ENCODE measurements at regions not wholly inside any gene's neighbourhood (a gene's known extent, or its start where the extent isn't known, plus 50 kb on each side); places are given as distances from the start of the nearest gene placed in this dataset.
A peak's percentile ranks its signal among the peaks of the same experiment; 100 is the strongest.

DNA sequence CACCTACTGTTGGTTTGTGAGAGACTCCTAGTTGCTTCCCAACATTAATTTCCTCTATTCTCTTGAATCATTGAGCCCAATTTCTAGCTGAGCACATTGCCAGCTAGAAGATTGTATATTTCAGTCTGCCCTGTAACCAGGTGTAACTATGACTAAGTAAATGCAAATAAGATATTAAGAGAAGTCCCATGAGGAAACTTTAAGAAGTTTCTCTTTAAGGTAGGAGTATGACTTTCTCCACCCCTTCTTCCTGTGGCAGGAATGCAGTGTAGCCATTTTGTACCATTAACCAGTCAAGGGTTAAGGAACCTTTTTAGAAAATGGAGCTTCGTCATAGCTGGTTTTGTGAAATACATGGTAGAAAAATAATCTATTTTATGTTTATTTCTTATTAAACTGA is 534.2 kb upstream of the RGS18 start:
- no peak for TF ChIP-seq ZFX (IDR thresholded peaks at IDR 0.05; ENCODE audit: borderline replicate concordance)
- H3K27ac ChIP-seq: no peak overlapping the region

DNA sequence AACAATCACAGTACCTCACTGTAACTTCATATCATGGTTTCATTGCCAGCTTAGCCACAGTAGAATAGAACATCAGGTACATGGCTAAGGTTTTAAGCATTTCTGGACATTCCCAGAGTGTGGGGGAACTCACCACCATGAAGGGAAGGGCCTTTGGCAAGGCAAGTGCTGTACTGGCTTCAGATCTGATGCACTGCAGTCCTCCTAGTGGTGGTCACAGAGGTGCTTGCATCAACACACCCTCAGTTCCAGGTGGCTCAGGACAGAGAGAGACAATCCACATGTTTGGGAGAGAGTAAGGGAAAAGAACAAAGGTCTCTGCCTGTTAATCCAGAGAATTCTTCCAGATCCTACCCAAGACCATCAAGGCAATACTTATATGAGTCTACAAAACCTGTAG is 528.4 kb upstream of the RGS18 start:
- TF ChIP-seq ZFX (IDR thresholded peaks at IDR 0.05; ENCODE audit: borderline replicate concordance): no peak
- TF ChIP-seq, protein P1, sequence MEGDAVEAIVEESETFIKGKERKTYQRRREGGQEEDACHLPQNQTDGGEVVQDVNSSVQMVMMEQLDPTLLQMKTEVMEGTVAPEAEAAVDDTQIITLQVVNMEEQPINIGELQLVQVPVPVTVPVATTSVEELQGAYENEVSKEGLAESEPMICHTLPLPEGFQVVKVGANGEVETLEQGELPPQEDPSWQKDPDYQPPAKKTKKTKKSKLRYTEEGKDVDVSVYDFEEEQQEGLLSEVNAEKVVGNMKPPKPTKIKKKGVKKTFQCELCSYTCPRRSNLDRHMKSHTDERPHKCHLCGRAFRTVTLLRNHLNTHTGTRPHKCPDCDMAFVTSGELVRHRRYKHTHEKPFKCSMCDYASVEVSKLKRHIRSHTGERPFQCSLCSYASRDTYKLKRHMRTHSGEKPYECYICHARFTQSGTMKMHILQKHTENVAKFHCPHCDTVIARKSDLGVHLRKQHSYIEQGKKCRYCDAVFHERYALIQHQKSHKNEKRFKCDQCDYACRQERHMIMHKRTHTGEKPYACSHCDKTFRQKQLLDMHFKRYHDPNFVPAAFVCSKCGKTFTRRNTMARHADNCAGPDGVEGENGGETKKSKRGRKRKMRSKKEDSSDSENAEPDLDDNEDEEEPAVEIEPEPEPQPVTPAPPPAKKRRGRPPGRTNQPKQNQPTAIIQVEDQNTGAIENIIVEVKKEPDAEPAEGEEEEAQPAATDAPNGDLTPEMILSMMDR (IDR thresholded peaks at IDR 0.05): peak; percentile 24; the same call in 1 of the 2 replicates
- no peak overlapping the region for H3K27ac ChIP-seq

DNA sequence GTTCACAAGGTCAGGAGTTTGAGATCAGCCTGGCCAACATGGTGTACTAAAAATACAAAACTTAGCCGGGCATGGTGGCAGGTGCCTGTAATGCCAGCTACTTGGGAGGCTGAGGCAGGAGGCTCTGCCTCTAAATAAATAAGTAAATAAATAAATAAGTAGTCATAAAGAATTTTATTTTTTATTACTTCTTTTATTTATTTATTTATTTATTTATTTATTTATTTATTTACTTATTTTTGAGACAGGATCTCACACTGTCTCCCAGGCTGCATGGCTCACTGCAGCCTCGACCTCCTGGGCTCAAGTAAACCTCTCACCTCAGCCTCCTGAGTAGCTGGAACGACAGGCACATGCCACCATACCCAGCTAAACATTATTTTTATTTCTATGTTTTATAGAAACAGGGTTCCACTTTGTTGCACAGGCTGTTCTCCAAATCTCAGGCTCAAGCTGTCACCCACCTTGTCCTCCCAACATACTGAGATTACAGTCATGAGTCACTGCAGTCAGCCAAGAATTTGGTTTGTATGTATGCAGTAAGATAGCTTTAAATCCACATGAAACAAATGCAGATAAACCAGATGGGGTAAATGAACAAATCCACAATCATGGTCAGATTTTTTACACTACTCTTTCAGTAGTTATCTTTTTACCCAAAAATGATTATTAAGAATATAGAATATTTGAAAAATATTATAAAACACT is 523.3 kb upstream of the RGS18 start:
- no peak for TF ChIP-seq ZFX (IDR thresholded peaks at IDR 0.05; ENCODE audit: borderline replicate concordance)
- TF ChIP-seq, protein P1 (IDR thresholded peaks at IDR 0.05): no peak

DNA sequence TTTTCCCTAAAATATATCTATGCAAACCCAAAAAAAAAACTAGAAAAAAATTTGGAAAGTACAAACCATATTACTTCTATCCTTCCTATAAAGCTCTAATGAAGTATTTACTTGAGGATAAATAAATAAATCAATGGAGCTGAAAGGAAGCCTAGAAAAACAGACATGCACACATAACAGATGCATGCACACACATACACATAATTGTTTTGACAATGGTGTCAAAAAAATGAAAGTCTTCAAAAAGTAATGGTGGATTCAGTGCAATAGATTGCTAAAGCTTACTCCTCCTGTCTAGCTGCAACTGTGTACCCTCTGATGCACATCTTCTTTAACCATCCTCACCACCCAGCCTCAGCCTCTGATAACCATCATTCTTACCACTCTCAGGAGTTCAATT is 521.9 kb upstream of the RGS18 start:
- TF ChIP-seq, protein P1 (IDR thresholded peaks at IDR 0.05): no peak
- no peak for TF ChIP-seq ZFX (IDR thresholded peaks at IDR 0.05; ENCODE audit: borderline replicate concordance)
- H3K27ac ChIP-seq: no peak overlapping the region

More for the DNA sequence above, 523.3 kb upstream of the RGS18 start:
- no peak overlapping the region for H3K27ac ChIP-seq

DNA sequence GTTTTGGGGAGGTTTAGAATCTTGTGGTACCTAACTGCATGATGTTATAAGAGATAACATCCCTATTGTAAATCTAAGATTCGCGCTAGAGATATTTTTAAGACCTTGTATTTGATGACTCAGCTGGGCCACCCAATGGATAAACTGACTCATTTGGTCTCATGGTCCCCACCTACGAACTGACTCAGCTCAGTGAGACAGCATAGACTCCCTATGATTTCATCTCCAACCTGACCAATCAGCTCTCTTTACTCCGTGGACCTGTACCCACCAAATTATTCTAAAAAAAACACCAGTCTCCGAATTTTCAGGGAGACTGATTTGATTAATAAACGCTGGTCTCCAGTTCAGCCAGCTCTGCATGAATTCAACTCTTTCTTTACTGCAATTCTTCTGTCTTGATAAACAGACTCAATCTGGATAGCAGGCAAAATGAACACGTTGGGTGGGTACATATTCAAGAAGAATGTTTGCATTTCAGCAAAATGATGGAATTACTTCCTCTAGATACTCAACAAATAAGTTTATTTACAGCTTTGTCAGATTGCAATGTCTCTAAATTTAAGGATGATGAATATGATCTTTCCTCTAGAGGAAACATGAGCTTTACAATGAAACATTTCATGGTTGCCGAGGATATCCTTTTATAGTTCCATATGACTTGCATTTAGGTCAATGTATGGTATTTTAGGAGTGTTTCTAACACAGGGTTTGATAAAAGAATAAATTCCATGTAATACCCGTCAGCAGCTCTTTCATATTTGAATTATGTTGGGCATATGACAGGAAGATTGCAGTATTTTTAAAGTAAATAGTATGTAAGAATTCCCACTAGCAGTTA is 516.6 kb upstream of the RGS18 start:
- no peak for TF ChIP-seq ZFX (IDR thresholded peaks at IDR 0.05; ENCODE audit: borderline replicate concordance)
- TF ChIP-seq, protein P1 (IDR thresholded peaks at IDR 0.05): no peak
- H3K27ac ChIP-seq: no peak overlapping the region

DNA sequence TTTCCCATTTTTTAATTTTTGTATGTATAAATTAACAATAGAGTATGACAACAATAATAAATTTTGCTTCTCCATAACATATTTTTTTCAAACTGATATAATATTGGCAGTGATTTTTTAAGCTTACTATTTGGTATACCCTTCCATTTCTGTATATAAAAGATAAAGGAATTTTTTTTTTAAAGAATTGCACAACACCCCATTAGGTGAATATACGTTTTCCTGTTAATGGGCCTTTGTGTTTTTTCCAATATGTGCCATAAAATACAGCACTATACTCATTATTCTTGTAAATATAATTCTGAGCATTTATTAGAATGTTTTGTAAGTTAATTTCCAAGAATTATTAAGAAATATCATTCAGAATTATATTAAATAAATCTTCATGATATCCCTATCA is 515.2 kb upstream of the RGS18 start:
- TF ChIP-seq, protein P1 (IDR thresholded peaks at IDR 0.05): no peak
- no peak for TF ChIP-seq ZFX (IDR thresholded peaks at IDR 0.05; ENCODE audit: borderline replicate concordance)
- no peak overlapping the region for H3K27ac ChIP-seq

DNA sequence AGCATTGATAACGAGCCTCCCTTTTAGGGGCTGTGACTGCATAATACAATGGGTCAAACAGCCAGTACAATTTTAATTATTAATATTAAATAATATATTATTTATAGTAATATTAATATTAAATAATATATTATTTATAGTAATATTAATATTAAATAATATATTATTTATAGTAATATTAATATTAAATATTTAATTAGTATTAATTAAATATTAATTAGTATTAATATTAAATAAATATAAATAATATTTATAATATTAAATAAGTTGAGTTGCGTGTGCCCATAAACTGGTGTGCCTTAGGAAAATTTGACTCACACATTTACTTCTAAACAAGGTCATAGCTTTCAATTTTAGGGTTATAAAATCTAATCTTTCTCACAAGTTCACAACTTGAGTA is 509.3 kb upstream of the RGS18 start:
- H3K27ac ChIP-seq: no peak overlapping the region
- no peak for TF ChIP-seq ZFX (IDR thresholded peaks at IDR 0.05; ENCODE audit: borderline replicate concordance)

DNA sequence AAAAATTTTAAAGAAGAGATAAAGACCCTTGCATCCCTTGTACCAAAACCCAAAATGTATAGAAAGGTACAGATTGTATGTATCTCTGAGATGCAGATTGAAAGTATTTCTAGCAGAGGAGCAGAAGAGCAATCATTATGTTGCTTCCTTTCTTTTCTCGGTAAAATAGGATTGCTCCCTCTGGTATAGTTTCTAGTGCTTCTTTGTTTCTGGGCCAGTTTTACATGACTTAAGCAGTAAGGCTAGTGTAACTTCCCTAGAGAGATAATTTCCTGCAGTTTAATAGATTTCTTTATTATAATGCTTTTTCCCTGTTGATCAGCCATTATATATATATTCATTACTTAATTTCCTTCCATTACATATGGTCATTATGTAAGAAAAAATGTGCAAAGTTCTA is 496.2 kb upstream of the RGS18 start:
- TF ChIP-seq, protein P1 (IDR thresholded peaks at IDR 0.05): no peak
- no peak for TF ChIP-seq ZFX (IDR thresholded peaks at IDR 0.05; ENCODE audit: borderline replicate concordance)
- H3K27ac ChIP-seq: no peak overlapping the region

All from 22Rv1 (cell line).